ENCODE measurements at regions not wholly inside any gene's neighbourhood (a gene's known extent, or its start where the extent isn't known, plus 50 kb on each side); places are given as distances from the start of the nearest gene placed in this dataset.

DNA sequence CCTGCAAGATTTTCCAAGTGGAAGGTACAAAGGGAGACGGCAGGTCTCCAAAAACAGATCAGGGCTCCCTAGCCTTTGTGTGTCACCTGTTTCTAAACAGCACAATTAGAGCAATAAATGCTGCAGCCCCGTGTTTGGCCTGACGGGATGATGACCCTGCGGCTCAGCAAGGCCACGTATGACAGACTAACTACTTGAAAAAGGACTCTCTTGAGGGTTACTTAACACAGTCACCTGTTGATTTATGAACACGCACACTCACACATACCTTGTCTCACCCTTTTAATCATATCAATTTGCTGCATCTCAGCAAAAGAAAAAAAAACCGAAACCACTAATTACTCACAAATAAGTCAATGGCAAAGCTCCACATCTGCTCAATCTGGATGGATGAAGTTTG lies 199.6 kb upstream of the GAS1 start:
- TF ChIP-seq, protein P1, sequence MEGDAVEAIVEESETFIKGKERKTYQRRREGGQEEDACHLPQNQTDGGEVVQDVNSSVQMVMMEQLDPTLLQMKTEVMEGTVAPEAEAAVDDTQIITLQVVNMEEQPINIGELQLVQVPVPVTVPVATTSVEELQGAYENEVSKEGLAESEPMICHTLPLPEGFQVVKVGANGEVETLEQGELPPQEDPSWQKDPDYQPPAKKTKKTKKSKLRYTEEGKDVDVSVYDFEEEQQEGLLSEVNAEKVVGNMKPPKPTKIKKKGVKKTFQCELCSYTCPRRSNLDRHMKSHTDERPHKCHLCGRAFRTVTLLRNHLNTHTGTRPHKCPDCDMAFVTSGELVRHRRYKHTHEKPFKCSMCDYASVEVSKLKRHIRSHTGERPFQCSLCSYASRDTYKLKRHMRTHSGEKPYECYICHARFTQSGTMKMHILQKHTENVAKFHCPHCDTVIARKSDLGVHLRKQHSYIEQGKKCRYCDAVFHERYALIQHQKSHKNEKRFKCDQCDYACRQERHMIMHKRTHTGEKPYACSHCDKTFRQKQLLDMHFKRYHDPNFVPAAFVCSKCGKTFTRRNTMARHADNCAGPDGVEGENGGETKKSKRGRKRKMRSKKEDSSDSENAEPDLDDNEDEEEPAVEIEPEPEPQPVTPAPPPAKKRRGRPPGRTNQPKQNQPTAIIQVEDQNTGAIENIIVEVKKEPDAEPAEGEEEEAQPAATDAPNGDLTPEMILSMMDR (IDR thresholded peaks at IDR 0.05; ENCODE audit: insufficient read depth, low read length): no peak
- TF ChIP-seq POLR2AphosphoS5 (IDR thresholded peaks at IDR 0.05; ENCODE audit: low read depth) (no peak), GABPA (IDR thresholded peaks at IDR 0.05; ENCODE audit: low read depth) (no peak)
- TF ChIP-seq, protein P2, sequence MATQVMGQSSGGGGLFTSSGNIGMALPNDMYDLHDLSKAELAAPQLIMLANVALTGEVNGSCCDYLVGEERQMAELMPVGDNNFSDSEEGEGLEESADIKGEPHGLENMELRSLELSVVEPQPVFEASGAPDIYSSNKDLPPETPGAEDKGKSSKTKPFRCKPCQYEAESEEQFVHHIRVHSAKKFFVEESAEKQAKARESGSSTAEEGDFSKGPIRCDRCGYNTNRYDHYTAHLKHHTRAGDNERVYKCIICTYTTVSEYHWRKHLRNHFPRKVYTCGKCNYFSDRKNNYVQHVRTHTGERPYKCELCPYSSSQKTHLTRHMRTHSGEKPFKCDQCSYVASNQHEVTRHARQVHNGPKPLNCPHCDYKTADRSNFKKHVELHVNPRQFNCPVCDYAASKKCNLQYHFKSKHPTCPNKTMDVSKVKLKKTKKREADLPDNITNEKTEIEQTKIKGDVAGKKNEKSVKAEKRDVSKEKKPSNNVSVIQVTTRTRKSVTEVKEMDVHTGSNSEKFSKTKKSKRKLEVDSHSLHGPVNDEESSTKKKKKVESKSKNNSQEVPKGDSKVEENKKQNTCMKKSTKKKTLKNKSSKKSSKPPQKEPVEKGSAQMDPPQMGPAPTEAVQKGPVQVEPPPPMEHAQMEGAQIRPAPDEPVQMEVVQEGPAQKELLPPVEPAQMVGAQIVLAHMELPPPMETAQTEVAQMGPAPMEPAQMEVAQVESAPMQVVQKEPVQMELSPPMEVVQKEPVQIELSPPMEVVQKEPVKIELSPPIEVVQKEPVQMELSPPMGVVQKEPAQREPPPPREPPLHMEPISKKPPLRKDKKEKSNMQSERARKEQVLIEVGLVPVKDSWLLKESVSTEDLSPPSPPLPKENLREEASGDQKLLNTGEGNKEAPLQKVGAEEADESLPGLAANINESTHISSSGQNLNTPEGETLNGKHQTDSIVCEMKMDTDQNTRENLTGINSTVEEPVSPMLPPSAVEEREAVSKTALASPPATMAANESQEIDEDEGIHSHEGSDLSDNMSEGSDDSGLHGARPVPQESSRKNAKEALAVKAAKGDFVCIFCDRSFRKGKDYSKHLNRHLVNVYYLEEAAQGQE (IDR thresholded peaks at IDR 0.05; ENCODE audit: insufficient replicate concordance, low read depth): no peak
